M059J (cell line): ENCODE measurements at regions not wholly inside any gene's neighbourhood (a gene's known extent, or its start where the extent isn't known, plus 50 kb on each side); places are given as distances from the start of the nearest gene placed in this dataset.
A peak's percentile ranks its signal among the peaks of the same experiment; 100 is the strongest.
"Not testable (repeated sequence)": the region's sequence is repeated elsewhere in the genome, so short reads cannot be mapped to it uniquely, and the experiment has no call there.

Experiments
- DNase-seq: peaks from one replicate; pipeline ENCODE4 v3.0.0-alpha.2; 2012; ENCODE audit warnings: low read depth

DNA sequence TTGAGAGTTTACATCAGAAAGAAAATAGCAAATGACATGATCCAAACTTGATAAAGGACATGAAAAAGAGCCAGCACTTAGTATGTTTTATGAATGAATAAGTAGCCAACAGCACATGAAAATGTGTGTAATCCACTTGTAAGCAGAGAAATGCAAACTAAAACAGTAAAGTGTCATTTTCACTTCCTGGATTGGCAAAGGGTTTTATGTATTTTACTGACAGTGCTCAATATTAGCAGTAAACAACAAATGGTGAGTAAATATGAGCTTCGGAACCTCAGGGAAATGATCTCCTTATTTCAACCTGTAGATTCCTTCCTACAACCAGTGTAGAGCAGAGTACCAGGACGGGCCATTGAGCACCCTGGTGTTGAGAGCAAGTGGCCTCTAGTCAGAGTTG lies 153.8 kb upstream of the PDCD2 start:
- not testable (repeated sequence) for DNase-seq

DNA sequence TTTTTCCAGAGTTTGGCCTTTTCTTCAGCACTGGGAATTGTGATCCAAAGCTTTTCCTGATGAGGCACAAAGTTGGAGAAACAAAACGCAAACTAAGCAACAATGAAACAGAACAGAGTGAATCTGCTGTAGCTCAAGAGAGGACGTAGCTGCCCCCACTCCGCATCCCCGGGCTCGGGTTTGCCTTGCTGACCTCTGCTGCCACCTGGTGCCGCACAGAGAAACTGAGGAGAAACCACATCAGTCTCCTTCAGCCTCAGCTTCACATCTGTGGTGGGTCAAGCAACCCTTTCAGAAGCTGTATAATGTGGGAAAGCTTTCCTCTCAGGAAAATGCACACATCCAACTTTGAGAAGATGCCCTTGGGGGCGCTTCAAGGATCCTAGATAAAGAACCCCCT lies 151.9 kb upstream of the PDCD2 start:
- DNase-seq = not testable (repeated sequence)

DNA sequence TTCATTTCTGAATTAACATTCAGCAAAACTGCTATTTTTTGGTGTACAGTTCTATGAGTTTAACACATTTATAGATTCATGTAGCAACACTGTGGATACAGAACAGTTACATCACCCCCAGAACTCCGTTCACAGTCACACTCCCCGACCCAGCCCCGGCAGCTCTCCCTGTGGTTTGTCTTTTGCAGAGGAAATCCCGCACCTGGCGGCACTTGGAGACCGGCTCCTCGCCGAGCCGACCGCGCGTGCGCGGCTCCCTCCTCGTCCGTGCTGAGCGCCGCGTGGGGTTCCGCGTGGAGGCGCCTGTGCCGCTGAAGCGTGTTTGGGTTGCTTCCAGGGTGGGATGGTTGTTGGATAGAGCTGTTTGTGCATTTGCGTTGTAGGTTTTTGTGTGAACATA lies 132.6 kb upstream of the PDCD2 start:
- not testable (repeated sequence) for DNase-seq

DNA sequence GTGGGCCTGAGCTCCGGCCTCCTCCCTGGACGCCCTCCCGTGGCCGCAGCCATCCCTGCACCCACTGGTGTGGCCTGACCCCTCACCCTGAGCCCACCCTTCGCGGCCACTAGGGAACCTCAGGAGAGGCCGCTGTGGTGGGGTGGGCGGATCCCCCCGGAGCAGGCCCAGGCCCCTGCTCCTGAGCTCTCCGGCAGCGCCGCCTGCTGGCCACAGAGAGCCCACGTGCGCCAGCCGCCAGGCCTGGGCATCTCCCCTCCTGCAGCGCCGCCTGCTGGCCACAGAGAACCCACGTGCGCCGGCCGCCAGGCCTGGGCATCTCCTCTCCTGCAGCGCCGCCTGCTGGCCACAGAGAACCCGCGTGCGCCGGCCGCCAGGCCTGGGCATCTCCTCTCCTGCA lies 128.3 kb upstream of the PDCD2 start:
- not testable (repeated sequence) for DNase-seq

DNA sequence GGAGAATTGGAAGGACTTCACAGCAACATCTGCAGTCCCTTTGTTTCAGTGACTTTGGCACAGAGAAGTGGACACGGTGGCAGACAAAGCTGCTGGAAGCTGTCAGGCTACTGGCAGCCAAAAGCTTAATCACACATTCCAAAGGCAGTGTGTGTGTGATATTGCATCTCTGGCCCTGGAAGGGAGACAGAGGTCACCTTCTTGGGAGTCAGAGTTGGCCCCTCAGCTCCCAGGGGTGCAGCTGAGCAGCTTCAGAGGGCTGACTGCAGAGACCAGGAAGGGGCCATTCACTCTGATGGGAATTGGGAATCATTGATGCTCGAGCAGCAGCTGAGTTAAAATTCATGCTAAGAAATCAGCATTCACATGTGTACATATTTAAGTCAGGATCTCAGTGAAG lies 115.7 kb upstream of the PDCD2 start:
- DNase-seq = peak; percentile 3
